ENCODE measurements at regions not wholly inside any gene's neighbourhood (a gene's known extent, or its start where the extent isn't known, plus 50 kb on each side); places are given as distances from the start of the nearest gene placed in this dataset.
"Not testable (repeated sequence)": the region's sequence is repeated elsewhere in the genome, so short reads cannot be mapped to it uniquely, and the experiment has no call there.

GRCh38 chr7:41420421-41420820 is 282.5 kb downstream of the INHBA start:
- no peaks in the 10 kb centered on the region for H3K27me3 ChIP-seq (ENCODE audit: control insufficient read depth, insufficient read depth)
- no peaks in the 10 kb centered on the region for H3K9me3 ChIP-seq (ENCODE audit: control insufficient read depth, low read length)
- ATAC-seq (no peak), DNase-seq (no peak)
- no peak overlapping the region for H3K4me3 ChIP-seq (ENCODE audit: low read length)
- intact Hi-C loops (cut with DNase I), result no loop called here
- WGBS, result 93% methylated on average over 3 of the region's 3 CpGs
- H3K4me1 ChIP-seq (ENCODE audit: control insufficient read depth, insufficient read depth, low read length), result no peaks in the 10 kb centered on the region
- no peak overlapping the region for H3K27ac ChIP-seq (ENCODE audit: low read length)

- 66% methylated on average over 3 of the region's 3 CpGs for WGBS
- no peaks in the 10 kb centered on the region for H3K4me1 ChIP-seq (ENCODE audit: control insufficient read depth, insufficient read depth, low read length)
- H3K4me3 ChIP-seq (ENCODE audit: low read length), result no peak overlapping the region
- DNase-seq (no peak), ATAC-seq (no peak)
- H3K27me3 ChIP-seq (ENCODE audit: control insufficient read depth, insufficient read depth), result no peaks in the 10 kb centered on the region
- H3K27ac ChIP-seq (ENCODE audit: low read length), result no peak overlapping the region
- no peaks in the 10 kb centered on the region for H3K9me3 ChIP-seq (ENCODE audit: control insufficient read depth, low read length)
- intact Hi-C loops (cut with DNase I), result no loop called here
Measured at GRCh38 chr7:41418337-41418736, 284.6 kb downstream of the INHBA start.

GRCh38 chr7:41416208-41416595 is 286.7 kb downstream of the INHBA start:
- H3K9me3 ChIP-seq (ENCODE audit: control insufficient read depth, low read length), result no peaks in the 10 kb centered on the region
- no peak for DNase-seq
- no peak for ATAC-seq

GRCh38 chr7:41415471-41416207 is 287.3 kb downstream of the INHBA start:
- 83% methylated on average over 5 of the region's 5 CpGs for WGBS
- Histone ChIP-seq H3K27ac (ENCODE audit: low read length) (no peak overlapping the region), H3K27me3 (ENCODE audit: control insufficient read depth, insufficient read depth) (no peaks in the 10 kb centered on the region), H3K4me1 (ENCODE audit: control insufficient read depth, insufficient read depth, low read length) (no peaks in the 10 kb centered on the region), H3K9me3 (ENCODE audit: control insufficient read depth, low read length) (no peaks in the 10 kb centered on the region), H3K4me3 (ENCODE audit: low read length) (no peak overlapping the region)
- no peak for ATAC-seq
- intact Hi-C loops (cut with DNase I), result no loop called here
- no peak for DNase-seq

More at GRCh38 chr7:41416208-41416595, 286.7 kb downstream of the INHBA start:
- H3K4me1 ChIP-seq (ENCODE audit: control insufficient read depth, insufficient read depth, low read length), result no peaks in the 10 kb centered on the region
- no peak overlapping the region for H3K27ac ChIP-seq (ENCODE audit: low read length)
- H3K27me3 ChIP-seq (ENCODE audit: control insufficient read depth, insufficient read depth), result no peaks in the 10 kb centered on the region
- intact Hi-C loops (cut with DNase I), result no loop called here
- no peak overlapping the region for H3K4me3 ChIP-seq (ENCODE audit: low read length)
- WGBS, result 83% methylated on average over 3 of the region's 3 CpGs

- WGBS, result 83% methylated on average over 4 of the region's 4 CpGs
- ATAC-seq (no peak), DNase-seq (no peak)
- intact Hi-C loops (cut with DNase I), result no loop called here
- Histone ChIP-seq H3K4me3 (ENCODE audit: low read length) (no peak overlapping the region), H3K9me3 (ENCODE audit: control insufficient read depth, low read length) (no peaks in the 10 kb centered on the region), H3K4me1 (ENCODE audit: control insufficient read depth, insufficient read depth, low read length) (no peaks in the 10 kb centered on the region), H3K27me3 (ENCODE audit: control insufficient read depth, insufficient read depth) (no peaks in the 10 kb centered on the region), H3K27ac (ENCODE audit: low read length) (no peak overlapping the region)
Measured at GRCh38 chr7:41415051-41415450, 287.8 kb downstream of the INHBA start.

GRCh38 chr7:41404375-41405074 is 298.4 kb downstream of the INHBA start:
- Histone ChIP-seq H3K27me3 (ENCODE audit: control insufficient read depth, insufficient read depth) (no peaks in the 10 kb centered on the region), H3K4me1 (ENCODE audit: control insufficient read depth, insufficient read depth, low read length) (no peaks in the 10 kb centered on the region), H3K27ac (ENCODE audit: low read length) (no peak overlapping the region), H3K4me3 (ENCODE audit: low read length) (no peak overlapping the region), H3K9me3 (ENCODE audit: control insufficient read depth, low read length) (peaks cover 2% of the 10 kb centered on the region)
- DNase-seq (no peak), ATAC-seq (no peak)
- WGBS, result 43% methylated on average over 3 of the region's 3 CpGs
- intact Hi-C loops (cut with DNase I), result no loop called here

GRCh38 chr7:41403291-41403690 is 299.6 kb downstream of the INHBA start:
- Histone ChIP-seq H3K9me3 (ENCODE audit: control insufficient read depth, low read length) (peaks cover 2% of the 10 kb centered on the region), H3K4me3 (ENCODE audit: low read length) (no peak overlapping the region), H3K27ac (ENCODE audit: low read length) (no peak overlapping the region), H3K4me1 (ENCODE audit: control insufficient read depth, insufficient read depth, low read length) (no peaks in the 10 kb centered on the region), H3K27me3 (ENCODE audit: control insufficient read depth, insufficient read depth) (no peaks in the 10 kb centered on the region)
- intact Hi-C loops (cut with DNase I), result no loop called here
- WGBS, result 53% methylated on average over 2 of the region's 2 CpGs
- no peak for ATAC-seq
- no peak for DNase-seq

- no peaks in the 10 kb centered on the region for H3K4me1 ChIP-seq (ENCODE audit: control insufficient read depth, insufficient read depth, low read length)
- no peak overlapping the region for H3K4me3 ChIP-seq (ENCODE audit: low read length)
- intact Hi-C loops (cut with DNase I), result no loop called here
- WGBS, result 87% methylated on average over 4 of the region's 4 CpGs
- no peak overlapping the region for H3K27ac ChIP-seq (ENCODE audit: low read length)
- no peak for ATAC-seq
- H3K27me3 ChIP-seq (ENCODE audit: control insufficient read depth, insufficient read depth), result no peaks in the 10 kb centered on the region
- H3K9me3 ChIP-seq (ENCODE audit: control insufficient read depth, low read length), result peaks cover 2% of the 10 kb centered on the region
- DNase-seq, result no peak
Measured at GRCh38 chr7:41401833-41402232, 301.1 kb downstream of the INHBA start.

GRCh38 chr7:41399171-41399570 is 303.7 kb downstream of the INHBA start:
- Histone ChIP-seq H3K27me3 (ENCODE audit: control insufficient read depth, insufficient read depth) (no peaks in the 10 kb centered on the region), H3K4me1 (ENCODE audit: control insufficient read depth, insufficient read depth, low read length) (no peaks in the 10 kb centered on the region), H3K27ac (ENCODE audit: low read length) (no peak overlapping the region), H3K4me3 (ENCODE audit: low read length) (no peak overlapping the region), H3K9me3 (ENCODE audit: control insufficient read depth, low read length) (peaks cover 2% of the 10 kb centered on the region)
- 90% methylated on average over 3 of the region's 3 CpGs for WGBS
- intact Hi-C loops (cut with DNase I), result no loop called here
- DNase-seq (no peak), ATAC-seq (no peak)

GRCh38 chr7:41391818-41392217 is 311.1 kb downstream of the INHBA start:
- DNase-seq, result no peak
- ATAC-seq, result no peak
- H3K9me3 ChIP-seq (ENCODE audit: control insufficient read depth, low read length), result no peaks in the 10 kb centered on the region

GRCh38 chr7:41388933-41389332 is 314.0 kb downstream of the INHBA start:
- H3K4me1 ChIP-seq (ENCODE audit: control insufficient read depth, insufficient read depth, low read length); H3K4me3 ChIP-seq (ENCODE audit: low read length); H3K9me3 ChIP-seq (ENCODE audit: control insufficient read depth, low read length); ATAC-seq; H3K27me3 ChIP-seq (ENCODE audit: control insufficient read depth, insufficient read depth); DNase-seq; intact Hi-C loops (cut with DNase I); H3K27ac ChIP-seq (ENCODE audit: low read length): not testable (repeated sequence)
- 89% methylated on average over 3 of the region's 3 CpGs for WGBS

More at GRCh38 chr7:41391818-41392217, 311.1 kb downstream of the INHBA start:
- no peaks in the 10 kb centered on the region for H3K4me1 ChIP-seq (ENCODE audit: control insufficient read depth, insufficient read depth, low read length)
- H3K27me3 ChIP-seq (ENCODE audit: control insufficient read depth, insufficient read depth), result no peaks in the 10 kb centered on the region
- intact Hi-C loops (cut with DNase I), result no loop called here
- no peak overlapping the region for H3K27ac ChIP-seq (ENCODE audit: low read length)
- WGBS, result 74% methylated on average over 3 of the region's 3 CpGs
- H3K4me3 ChIP-seq (ENCODE audit: low read length), result no peak overlapping the region

Data from right cardiac atrium (tissue), 5 donors.